ENCODE measurements at regions not wholly inside any gene's neighbourhood (a gene's known extent, or its start where the extent isn't known, plus 50 kb on each side); places are given as distances from the start of the nearest gene placed in this dataset.
"Not testable (repeated sequence)": the region's sequence is repeated elsewhere in the genome, so short reads cannot be mapped to it uniquely, and the experiment has no call there.

- no peak for DNase-seq (ENCODE audit: low read depth)
Observed at GRCh38 chr7:148472406-148472805, 118.2 kb upstream of the C7orf33 start.

- DNase-seq (ENCODE audit: low read depth) = no peak
Observed at GRCh38 chr7:148473703-148474480, 116.7 kb upstream of the C7orf33 start.

- DNase-seq (ENCODE audit: low read depth) = no peak
Observed at GRCh38 chr7:148474481-148475025, 116.0 kb upstream of the C7orf33 start.

GRCh38 chr7:148478551-148478950 is 112.0 kb upstream of the C7orf33 start:
- DNase-seq (ENCODE audit: low read depth) = no peak

- DNase-seq (ENCODE audit: low read depth) = no peak
Observed at GRCh38 chr7:148480479-148481146, 110.0 kb upstream of the C7orf33 start.

GRCh38 chr7:148481147-148481526 is 109.4 kb upstream of the C7orf33 start:
- DNase-seq (ENCODE audit: low read depth) = no peak

- DNase-seq (ENCODE audit: low read depth) = no peak
Observed at GRCh38 chr7:148481971-148482626, 108.5 kb upstream of the C7orf33 start.

GRCh38 chr7:148483515-148484308 is 106.9 kb upstream of the C7orf33 start:
- no peak for DNase-seq (ENCODE audit: low read depth)

GRCh38 chr7:148484486-148484885 is 106.1 kb upstream of the C7orf33 start:
- DNase-seq (ENCODE audit: low read depth) = no peak

GRCh38 chr7:148485618-148486017 is 104.9 kb upstream of the C7orf33 start:
- no peak for DNase-seq (ENCODE audit: low read depth)

- no peak for DNase-seq (ENCODE audit: low read depth)
Observed at GRCh38 chr7:148486937-148487336, 103.6 kb upstream of the C7orf33 start.

GRCh38 chr7:148487912-148488311 is 102.7 kb upstream of the C7orf33 start:
- DNase-seq (ENCODE audit: low read depth) = no peak

- DNase-seq (ENCODE audit: low read depth) = no peak
Observed at GRCh38 chr7:148489678-148490077, 100.9 kb upstream of the C7orf33 start.

GRCh38 chr7:148492157-148492860 is 98.3 kb upstream of the C7orf33 start:
- DNase-seq (ENCODE audit: low read depth) = no peak

- DNase-seq (ENCODE audit: low read depth) = no peak
Observed at GRCh38 chr7:148495605-148496004, 95.0 kb upstream of the C7orf33 start.

GRCh38 chr7:148500978-148501377 is 89.6 kb upstream of the C7orf33 start:
- DNase-seq (ENCODE audit: low read depth) = no peak

- peak; percentile 46 for DNase-seq (ENCODE audit: low read depth)
Observed at GRCh38 chr7:148503900-148504487, 86.6 kb upstream of the C7orf33 start.

- DNase-seq (ENCODE audit: low read depth) = no peak
Observed at GRCh38 chr7:148505645-148506375, 84.8 kb upstream of the C7orf33 start.

- DNase-seq (ENCODE audit: low read depth) = not testable (repeated sequence)
Observed at GRCh38 chr7:148507064-148507573, 83.4 kb upstream of the C7orf33 start.

GRCh38 chr7:148507787-148508186 is 82.8 kb upstream of the C7orf33 start:
- no peak for DNase-seq (ENCODE audit: low read depth)

All from ELR (cell line).